OCI-LY7 (cell line): ENCODE measurements at regions not wholly inside any gene's neighbourhood (a gene's known extent, or its start where the extent isn't known, plus 50 kb on each side); places are given as distances from the start of the nearest gene placed in this dataset.

ENCODE experiments used
- BruUV-seq: library from RNA; stranded (reverse); fragments of 400-500 nt; replicated peaks from 2 replicates; lab custom pipeline; 2021; lab: Mats Ljungman, UMichigan
- CTCF ChIA-PET: fragments of 300-600 bp; sonication (Branson Sonifier 250); formaldehyde crosslinking; loops from one replicate; lab custom pipeline; 2022; ENCODE audit warnings: antibody characterized with exemption; ENCODE audit not compliant: unreplicated experiment; lab: Charles Lee
- POLR2A ChIA-PET: fragments of 300-600 bp; sonication (Branson Sonifier 250); formaldehyde crosslinking; loops from one replicate; lab custom pipeline; 2022; ENCODE audit warnings: antibody characterized with exemption; lab: Charles Lee
- DNase-seq: peaks from one replicate; pipeline ENCODE4 v3.0.0-alpha.2; 2015; ENCODE audit warnings: low spot score
- H2AFZ ChIP-seq: fragments of 200-600 bp; sonication (generic), shearing (Covaris generic); 2 replicates; pipeline ENCODE4 v1.6.1; 2014; ENCODE audit warnings: mild to moderate bottlenecking, antibody characterized with exemption, low read length, moderate library complexity
- H3K27ac ChIP-seq: fragments of 200-600 bp; sonication (generic); 2 replicates; pipeline ENCODE4 v1.5.1; 2014; ENCODE audit warnings: mixed run types, low read depth, mild to moderate bottlenecking, moderate library complexity, low read length, inconsistent platforms; ENCODE audit not compliant: poor library complexity, severe bottlenecking
- H3K36me3 ChIP-seq: fragments of 200-600 bp; sonication (generic); 2 replicates; pipeline ENCODE4 v1.6.1; 2014; ENCODE audit warnings: mild to moderate bottlenecking, antibody characterized with exemption, low read length, moderate library complexity, mixed read lengths; ENCODE audit not compliant: insufficient read depth
- H3K4me1 ChIP-seq: fragments of 200-600 bp; sonication (generic); 2 replicates; pipeline ENCODE4 v1.5.1; 2014; ENCODE audit warnings: mild to moderate bottlenecking, low read length; ENCODE audit not compliant: insufficient read depth, poor library complexity, severe bottlenecking
- H3K4me2 ChIP-seq: fragments of 200-600 bp; sonication (generic); 2 replicates; pipeline ENCODE4 v1.6.1; 2014; ENCODE audit warnings: mild to moderate bottlenecking, low read length
- H3K4me3 ChIP-seq: fragments of 200-600 bp; sonication (generic); 2 replicates; pipeline ENCODE4 v1.5.1; 2014; ENCODE audit warnings: mild to moderate bottlenecking, low read depth, low read length; ENCODE audit not compliant: poor library complexity, severe bottlenecking
- H3K79me2 ChIP-seq: fragments of 200-600 bp; sonication (generic); 2 replicates; pipeline ENCODE4 v1.6.1; 2016; ENCODE audit warnings: low read depth, mild to moderate bottlenecking, low read length, moderate library complexity, mixed read lengths; ENCODE audit not compliant: insufficient read depth
- H3K9me2 ChIP-seq: fragments of 200-600 bp; sonication (generic); 2 replicates; pipeline ENCODE4 v1.6.1; 2016; ENCODE audit warnings: mild to moderate bottlenecking, low read length, mixed read lengths; ENCODE audit not compliant: insufficient read depth
- H3K9me3 ChIP-seq: fragments of 200-600 bp; sonication (generic); 2 replicates; pipeline ENCODE4 v1.6.1; 2014; ENCODE audit warnings: mild to moderate bottlenecking, mixed run types, low read length, mixed read lengths
- H4K20me1 ChIP-seq: fragments of 200-600 bp; sonication (generic); 2 replicates; pipeline ENCODE4 v1.6.1; 2014; ENCODE audit warnings: mild to moderate bottlenecking, antibody characterized with exemption, low read length, moderate library complexity, mixed read lengths; ENCODE audit not compliant: insufficient read depth
- EZH2phosphoT487 ChIP-seq: fragments of 200-600 bp; sonication (generic); IDR thresholded peaks from 2 replicates; pipeline ENCODE4 v1.6.1; 2018; ENCODE audit warnings: low read depth, borderline replicate concordance, mild to moderate bottlenecking, mixed run types, antibody characterized with exemption, low read length, moderate library complexity, mixed read lengths
- intact Hi-C: fragments of 100-400 bp; cut with micrococcal nuclease; formaldehyde crosslinking; loops from one replicate; pipeline ENCODE4 v1.10.0; 2022; ENCODE audit not compliant: unreplicated experiment
- TF ChIP-seq, protein P1 (sequence below): fragments of 200-600 bp; sonication (generic); conservative IDR thresholded peaks from 2 replicates; pipeline ENCODE4 v1.5.1; 2014; ENCODE audit warnings: mild to moderate bottlenecking, antibody characterized with exemption, low read length, moderate library complexity, mixed read lengths

DNA sequence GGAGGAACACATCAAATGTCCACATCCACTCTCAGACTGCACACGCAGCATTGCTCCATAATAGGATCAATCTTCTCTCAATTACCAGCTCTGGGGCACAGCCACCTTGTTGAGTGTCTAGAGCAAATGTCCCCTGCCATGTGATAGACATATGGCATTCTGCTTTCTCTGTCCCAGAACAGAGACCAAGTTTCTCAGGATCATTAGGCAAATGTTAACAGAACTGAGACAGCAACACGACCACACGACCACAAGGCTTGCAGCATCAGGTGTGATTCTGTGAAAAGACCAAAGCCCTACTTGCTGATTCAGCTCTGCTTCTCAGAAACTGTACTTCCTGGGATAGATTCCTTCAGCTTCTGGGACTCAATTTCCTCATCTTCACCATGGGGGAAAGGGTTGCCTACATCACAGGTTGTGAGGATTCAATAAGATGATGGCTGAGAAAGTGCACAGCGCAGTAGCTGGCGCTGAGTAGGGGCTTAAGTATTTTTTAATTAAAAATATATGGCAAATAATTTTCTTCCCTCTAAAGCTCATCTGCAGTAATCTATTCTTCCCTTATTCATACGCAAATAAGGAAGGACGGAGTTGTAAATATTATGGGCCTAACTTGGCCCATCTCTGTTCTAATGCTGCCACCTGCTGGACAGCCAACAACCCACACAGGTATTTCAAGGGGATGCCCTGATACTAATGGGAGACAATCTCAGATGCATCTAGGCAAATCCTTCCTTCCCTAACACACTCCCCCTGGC, 54.3 kb upstream of the USP47 start:
- Histone ChIP-seq H3K9me3 (no peaks in the 10 kb centered on the region), H2AFZ (no peak overlapping the region), H3K4me2 (no peak overlapping the region), H3K9me2 (no peaks in the 10 kb centered on the region), H3K36me3 (no peaks in the 10 kb centered on the region), H4K20me1 (no peaks in the 10 kb centered on the region), H3K4me3 (no peak overlapping the region), H3K79me2 (no peaks in the 10 kb centered on the region), H3K27ac (no peak overlapping the region), H3K4me1 (no peaks in the 10 kb centered on the region)
- no TSS peak for BruUV-seq
- DNase-seq = peak; percentile 64
- no peak for TF ChIP-seq EZH2phosphoT487
- TF ChIP-seq, protein P1, sequence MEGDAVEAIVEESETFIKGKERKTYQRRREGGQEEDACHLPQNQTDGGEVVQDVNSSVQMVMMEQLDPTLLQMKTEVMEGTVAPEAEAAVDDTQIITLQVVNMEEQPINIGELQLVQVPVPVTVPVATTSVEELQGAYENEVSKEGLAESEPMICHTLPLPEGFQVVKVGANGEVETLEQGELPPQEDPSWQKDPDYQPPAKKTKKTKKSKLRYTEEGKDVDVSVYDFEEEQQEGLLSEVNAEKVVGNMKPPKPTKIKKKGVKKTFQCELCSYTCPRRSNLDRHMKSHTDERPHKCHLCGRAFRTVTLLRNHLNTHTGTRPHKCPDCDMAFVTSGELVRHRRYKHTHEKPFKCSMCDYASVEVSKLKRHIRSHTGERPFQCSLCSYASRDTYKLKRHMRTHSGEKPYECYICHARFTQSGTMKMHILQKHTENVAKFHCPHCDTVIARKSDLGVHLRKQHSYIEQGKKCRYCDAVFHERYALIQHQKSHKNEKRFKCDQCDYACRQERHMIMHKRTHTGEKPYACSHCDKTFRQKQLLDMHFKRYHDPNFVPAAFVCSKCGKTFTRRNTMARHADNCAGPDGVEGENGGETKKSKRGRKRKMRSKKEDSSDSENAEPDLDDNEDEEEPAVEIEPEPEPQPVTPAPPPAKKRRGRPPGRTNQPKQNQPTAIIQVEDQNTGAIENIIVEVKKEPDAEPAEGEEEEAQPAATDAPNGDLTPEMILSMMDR = peak; percentile 93
- POLR2A ChIA-PET = interaction anchor here (0.8 to 0.9 kb wide), 2 partner anchors 88 to 854 kb away, joined by 3 to 7 read pairs; no protein-coding TSS in a partner anchor
- CTCF ChIA-PET = interaction anchor here (0.8 kb wide), 1 partner anchor 14 kb away, joined by 3 read pairs; no protein-coding TSS in a partner anchor
- intact Hi-C loops = loop anchor here (1.0 to 5.0 kb wide), 3 partner anchors 759 to 995 kb away; no protein-coding TSS in a partner anchor

DNA sequence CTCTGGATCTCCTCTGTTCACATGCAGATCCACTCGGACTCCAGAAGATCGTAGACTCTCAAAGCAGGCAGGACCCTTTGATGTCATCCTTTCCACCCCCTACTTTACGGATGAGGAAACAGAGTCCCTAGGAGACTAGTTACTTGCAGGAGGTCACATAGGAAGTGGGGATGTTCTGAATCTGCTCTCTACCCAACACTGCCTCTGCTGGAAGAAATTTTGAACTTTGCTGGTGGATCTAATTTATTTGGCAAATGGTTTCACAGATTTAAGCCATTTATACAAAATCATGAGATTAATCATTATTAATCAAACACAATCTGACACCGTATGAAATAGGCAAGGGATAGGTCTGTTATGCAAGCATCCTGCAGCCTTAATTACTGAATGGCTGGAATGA, 55.0 kb upstream of the USP47 start:
- CTCF ChIA-PET = interaction anchor here (0.8 kb wide), 1 partner anchor 14 kb away, joined by 3 read pairs; no protein-coding TSS in a partner anchor
- no peaks in the 10 kb centered on the region for H3K79me2 ChIP-seq
- no peak overlapping the region for H2AFZ ChIP-seq
- H3K4me1 ChIP-seq = no peaks in the 10 kb centered on the region
- no peak overlapping the region for H3K27ac ChIP-seq
- H4K20me1 ChIP-seq = no peaks in the 10 kb centered on the region
- POLR2A ChIA-PET = interaction anchor here (0.8 kb wide), 1 partner anchor 88 kb away, joined by 3 read pairs; no protein-coding TSS in a partner anchor
- H3K36me3 ChIP-seq = no peaks in the 10 kb centered on the region
- BruUV-seq = no TSS peak
- no peaks in the 10 kb centered on the region for H3K9me3 ChIP-seq
- no peak overlapping the region for H3K4me2 ChIP-seq
- H3K4me3 ChIP-seq = no peak overlapping the region
- DNase-seq = no peak
- TF ChIP-seq EZH2phosphoT487 = no peak
- TF ChIP-seq, protein P1 = peak; percentile 54; the same call in 1 of the 2 replicates
- no peaks in the 10 kb centered on the region for H3K9me2 ChIP-seq
- intact Hi-C loops = loop anchor here (1.0 to 5.0 kb wide), 3 partner anchors 758 to 994 kb away; no protein-coding TSS in a partner anchor
